H1 (cell line): ENCODE measurements at regions not wholly inside any gene's neighbourhood (a gene's known extent, or its start where the extent isn't known, plus 50 kb on each side); places are given as distances from the start of the nearest gene placed in this dataset.

Source experiments
- CTCF ChIA-PET: fragments of 300-600 bp; sonication (Branson Sonifier 250); formaldehyde crosslinking; loops from one replicate; lab custom pipeline; 2021; ENCODE audit not compliant: partially characterized antibody; lab: Charles Lee
- POLR2A ChIA-PET: fragments of 300-600 bp; sonication (Branson Sonifier 250); formaldehyde crosslinking; loops from one replicate; lab custom pipeline; 2021; ENCODE audit warnings: inconsistent platforms; ENCODE audit not compliant: partially characterized antibody; lab: Charles Lee
- DNase-seq, 2 experiments: peaks; one replicate each; pipeline versions ENCODE4 v3.0.0 to v3.0.0-alpha.2; 2010 to 2022; ENCODE audit warnings: low spot score in 2 of 2, low read depth in 1 of 2, mixed read lengths in 1 of 2
- FAIRE-seq: peaks from 2 replicates; lab custom pipeline; 2011; peaks lifted over from hg19 to GRCh38; lab: Jason Lieb, UNC
- H2AFZ ChIP-seq: 2 replicates; pipeline ENCODE4 v1.8.1; 2012; ENCODE audit warnings: low read length, inconsistent platforms
- H2AK5ac ChIP-seq: 2 replicates; pipeline ENCODE4 v1.6.1; 2013; ENCODE audit warnings: low read depth, low read length
- H2BK120ac ChIP-seq: replicated peaks from 2 replicates; pipeline ENCODE3; 2013; ENCODE audit warnings: low read depth, low read length, inconsistent platforms
- H2BK12ac ChIP-seq: 2 replicates; pipeline ENCODE4 v1.6.1; 2013; ENCODE audit warnings: low read depth, low read length
- H2BK15ac ChIP-seq: 2 replicates; pipeline ENCODE4 v1.6.1; 2013; ENCODE audit warnings: low read length
- H2BK20ac ChIP-seq: 2 replicates; pipeline ENCODE4 v1.6.1; 2013; ENCODE audit warnings: low read length
- H2BK5ac ChIP-seq: 2 replicates; pipeline ENCODE4 v1.6.1; 2013; ENCODE audit warnings: low read depth, low read length
- H3K14ac ChIP-seq: 2 replicates; pipeline ENCODE4 v1.6.1; 2013; ENCODE audit warnings: inconsistent platforms; ENCODE audit not compliant: insufficient read length
- H3K18ac ChIP-seq: 2 replicates; pipeline ENCODE4 v1.6.1; 2013; ENCODE audit warnings: low read length; ENCODE audit errors: extremely low read depth
- H3K23ac ChIP-seq: 2 replicates; pipeline ENCODE4 v1.6.1; 2013; ENCODE audit warnings: inconsistent platforms; ENCODE audit not compliant: insufficient read length
- H3K23me2 ChIP-seq: 2 replicates; pipeline ENCODE4 v1.6.1; 2013; ENCODE audit warnings: low read depth, low read length
- H3K27ac ChIP-seq: 2 replicates; pipeline ENCODE4 v1.6.1; 2011; ENCODE audit warnings: low read depth, low read length, inconsistent platforms
- H3K27me3 ChIP-seq, 4 experiments: replicated peaks in 1 of 4; 1 replicate in 1 of 4; 2 replicates in 3 of 4; pipeline versions ENCODE4 v1.6.1 to v1.8.1; 2011 to 2013; ENCODE audit warnings: low read length in 3 of 4, mild to moderate bottlenecking in 3 of 4, inconsistent platforms in 2 of 4, mixed read lengths in 2 of 4, moderate library complexity in 1 of 4; ENCODE audit not compliant: control insufficient read depth in 3 of 4, insufficient read depth in 3 of 4; ENCODE audit errors: extremely low read depth in 1 of 4
- H3K36me3 ChIP-seq, 4 experiments: 2 replicates each; pipeline versions ENCODE4 v1.6.1 to v1.8.1; 2011 to 2013; ENCODE audit warnings: mild to moderate bottlenecking in 4 of 4, low read length in 3 of 4, moderate library complexity in 2 of 4, control low read depth in 1 of 4, inconsistent platforms in 1 of 4; ENCODE audit not compliant: insufficient read depth in 4 of 4, control insufficient read depth in 2 of 4
- H3K4ac ChIP-seq: replicated peaks from 2 replicates; pipeline ENCODE3; 2013; ENCODE audit warnings: low read length, low read depth, mixed read lengths, inconsistent platforms; ENCODE audit not compliant: insufficient read length
- H3K4me1 ChIP-seq, 4 experiments: replicated peaks in 1 of 4; 1 replicate in 1 of 4; 2 replicates in 3 of 4; pipeline versions ENCODE4 v1.6.1 to v1.8.1; 2011 to 2013; ENCODE audit warnings: low read length in 3 of 4, inconsistent platforms in 2 of 4, mixed read lengths in 1 of 4; ENCODE audit not compliant: insufficient read depth in 4 of 4, control insufficient read depth in 3 of 4
- H3K4me2 ChIP-seq, 2 experiments: 2 replicates each; pipeline versions ENCODE4 v1.6.1 to v1.8.1; 2011 to 2013; ENCODE audit warnings: low read depth in 2 of 2, low read length in 2 of 2, control low read depth in 1 of 2, inconsistent platforms in 1 of 2, mild to moderate bottlenecking in 1 of 2; ENCODE audit not compliant: insufficient read depth in 1 of 2
- H3K4me3 ChIP-seq, 4 experiments: fragments of 200-600, 300-600 bp in 1 of 4; sonication (generic), shearing (Covaris generic), sonication (Bioruptor Twin) in 1 of 4; 2 replicates each; pipeline versions ENCODE4 v1.5.1 to v1.8.1; 2011 to 2016; ENCODE audit warnings: low read length in 4 of 4, low read depth in 3 of 4, control low read depth in 2 of 4, inconsistent platforms in 2 of 4, mild to moderate bottlenecking in 2 of 4, mixed read lengths in 1 of 4, moderate library complexity in 1 of 4; ENCODE audit not compliant: insufficient read depth in 2 of 4; ENCODE audit errors: extremely low read depth in 1 of 4
- H3K56ac ChIP-seq: replicated peaks from 2 replicates; pipeline ENCODE3; 2013; ENCODE audit warnings: low read depth, mild to moderate bottlenecking, mixed read lengths, low read length, inconsistent platforms; ENCODE audit not compliant: insufficient read length
- H3K79me1 ChIP-seq: 2 replicates; pipeline ENCODE4 v1.6.1; 2013; ENCODE audit warnings: low read depth, low read length, control low read depth
- H3K79me2 ChIP-seq, 2 experiments: 2 replicates each; pipeline versions ENCODE4 v1.6.1 to v1.8.1; 2012 to 2013; ENCODE audit warnings: low read length in 2 of 2, mild to moderate bottlenecking in 2 of 2, inconsistent platforms in 1 of 2; ENCODE audit not compliant: insufficient read depth in 2 of 2, control insufficient read depth in 1 of 2
- H3K9ac ChIP-seq, 4 experiments: replicated peaks in 1 of 4; 1 replicate in 1 of 4; 2 replicates in 3 of 4; pipeline versions ENCODE4 v1.6.1 to v1.8.1; 2011 to 2013; ENCODE audit warnings: low read depth in 3 of 4, low read length in 3 of 4, control low read depth in 2 of 4, mild to moderate bottlenecking in 2 of 4, moderate library complexity in 2 of 4, inconsistent platforms in 1 of 4; ENCODE audit errors: extremely low read depth in 1 of 4
- H3K9me3 ChIP-seq, 2 experiments: 2 replicates each; pipeline versions ENCODE4 v1.6.1 to v1.8.1; 2012 to 2013; ENCODE audit warnings: mild to moderate bottlenecking in 2 of 2, moderate library complexity in 2 of 2, control low read depth in 1 of 2, inconsistent platforms in 1 of 2, low read depth in 1 of 2, low read length in 1 of 2, mixed read lengths in 1 of 2; ENCODE audit not compliant: insufficient read depth in 2 of 2
- H4K20me1 ChIP-seq, 2 experiments: replicated peaks in 1 of 2; 2 replicates each; pipeline versions ENCODE3 to v1.8.1; 2011 to 2013; ENCODE audit warnings: inconsistent platforms in 2 of 2, low read length in 2 of 2, mild to moderate bottlenecking in 1 of 2; ENCODE audit not compliant: insufficient read depth in 2 of 2, control insufficient read depth in 1 of 2
- H4K5ac ChIP-seq: 2 replicates; pipeline ENCODE4 v1.6.1; 2013; ENCODE audit warnings: low read length, low read depth, mixed read lengths, inconsistent platforms; ENCODE audit not compliant: insufficient read length
- H4K8ac ChIP-seq: 2 replicates; pipeline ENCODE4 v1.8.0; 2013; ENCODE audit warnings: mild to moderate bottlenecking, moderate library complexity, low read length, inconsistent platforms; ENCODE audit not compliant: insufficient read depth; ENCODE audit errors: extremely low read depth
- H4K91ac ChIP-seq: replicated peaks from 2 replicates; pipeline ENCODE3; 2013; ENCODE audit warnings: low read length, mixed read lengths, inconsistent platforms; ENCODE audit not compliant: insufficient read length
- ASH2L ChIP-seq: fragments of 200-600, 300-600 bp; sonication (generic); IDR thresholded peaks from one replicate; pipeline ENCODE4 v1.7.1; 2017; ENCODE audit warnings: low read length
- BCL11A ChIP-seq, 2 experiments: IDR thresholded peaks; one replicate each; pipeline ENCODE4 v1.6.1; 2011; ENCODE audit warnings: low read depth in 2 of 2, low read length in 2 of 2, mild to moderate bottlenecking in 2 of 2
- CBX5 ChIP-seq: fragments of 300-800, 300-1000 bp; sonication (generic); IDR thresholded peaks from 2 replicates; pipeline ENCODE4 v1.7.1; 2016; ENCODE audit warnings: antibody characterized with exemption, low read length, low read depth
- CTBP2 ChIP-seq: IDR thresholded peaks from 2 replicates; pipeline ENCODE4 v1.7.0; 2011; ENCODE audit warnings: borderline replicate concordance, mild to moderate bottlenecking, moderate library complexity, mixed read lengths, low read length; ENCODE audit not compliant: insufficient read depth, insufficient read length
- E2F6 ChIP-seq: IDR thresholded peaks from 2 replicates; pipeline ENCODE4 v1.6.1; 2012; ENCODE audit warnings: inconsistent platforms
- EZH2 ChIP-seq: fragments of 200-600 bp; sonication (generic); IDR thresholded peaks from 2 replicates; pipeline ENCODE4 v1.7.1; 2012; ENCODE audit warnings: low read depth, mild to moderate bottlenecking, moderate library complexity, low read length, inconsistent platforms; ENCODE audit not compliant: severe bottlenecking
- FOSL1 ChIP-seq: IDR thresholded peaks from 2 replicates; pipeline ENCODE4 v1.6.1; 2011; ENCODE audit warnings: mild to moderate bottlenecking, low read depth, low read length, moderate library complexity; ENCODE audit not compliant: insufficient read depth
- HDAC2 ChIP-seq, 2 experiments: fragments of 300-600 bp in 1 of 2; sonication (generic) in 1 of 2; IDR thresholded peaks; 2 replicates each; pipeline ENCODE4 v1.6.1; 2011 to 2012; ENCODE audit warnings: low read depth in 2 of 2, low read length in 2 of 2, mild to moderate bottlenecking in 2 of 2, moderate library complexity in 2 of 2, borderline replicate concordance in 1 of 2, inconsistent platforms in 1 of 2
- RAD21 ChIP-seq, 2 experiments: IDR thresholded peaks in 1 of 2; conservative IDR thresholded peaks in 1 of 2; 2 replicates each; pipeline ENCODE4 v1.6.1; 2011; ENCODE audit warnings: low read depth in 2 of 2, low read length in 2 of 2, improper control_type of control experiment in 1 of 2, inconsistent platforms in 1 of 2, mild to moderate bottlenecking in 1 of 2, moderate library complexity in 1 of 2
- SAP30 ChIP-seq: fragments of 300-600 bp; sonication (generic); IDR thresholded peaks from 2 replicates; pipeline ENCODE4 v1.7.1; 2012; ENCODE audit warnings: low read length, moderate library complexity, mild to moderate bottlenecking, inconsistent platforms; ENCODE audit not compliant: insufficient read depth, insufficient replicate concordance
- SP1 ChIP-seq: IDR thresholded peaks from 2 replicates; pipeline ENCODE4 v1.6.1; 2011; ENCODE audit warnings: low read depth, low read length
- ZNF274 ChIP-seq: IDR thresholded peaks from 2 replicates; pipeline ENCODE4 v1.7.0; 2012; ENCODE audit warnings: low read length, borderline replicate concordance; ENCODE audit errors: extremely low read depth
- WGBS, 2 experiments: shearing (Covaris generic) in 1 of 2; methylation state at CpG; one replicate each; pipeline versions ENCODE4 v1.1.6 to v1.1.7; 2013 to 2015; ENCODE audit warnings: low lambda C conversion rate in 2 of 2, mixed read lengths in 2 of 2, inconsistent platforms in 1 of 2, low coverage in 1 of 2, missing lambda C conversion rate in 1 of 2; ENCODE audit not compliant: insufficient replicate concordance in 2 of 2, insufficient coverage in 1 of 2, insufficient read length in 1 of 2; ENCODE audit errors: extremely low coverage in 1 of 2, missing lambda C conversion rate in 1 of 2; 5-methylcytosine and 5-hydroxymethylcytosine counted together

GRCh38 chr14:25803386-25804018 is 753.6 kb upstream of the STXBP6 start:
- ChIA-PET CTCF (no interaction called here), POLR2A (no interaction called here)
- Histone ChIP-seq H4K91ac (no peak overlapping the region), H3K9ac (no peak overlapping the region), H3K36me3 (no peaks in the 10 kb centered on the region), H2BK12ac (no peak overlapping the region), H3K56ac (no peak overlapping the region), H3K4me3 (no peak overlapping the region), H3K18ac (no peak overlapping the region), H3K23me2 (no peaks in the 10 kb centered on the region), H2BK120ac (no peak overlapping the region), H4K5ac (no peak overlapping the region), H3K4me2 (no peak overlapping the region), H4K20me1 (no peaks in the 10 kb centered on the region), H3K14ac (no peak overlapping the region), H3K4me1 (no peaks in the 10 kb centered on the region; a peak in 1 of 7 replicates), H2BK20ac (no peak overlapping the region), H2BK15ac (no peak overlapping the region), H3K27ac (no peak overlapping the region), H2AK5ac (no peak overlapping the region), H2BK5ac (no peak overlapping the region), H3K23ac (no peak overlapping the region), H2AFZ (no peak overlapping the region), H4K8ac (no peak overlapping the region), H3K4ac (no peak overlapping the region), H3K79me2 (no peaks in the 10 kb centered on the region), H3K79me1 (no peaks in the 10 kb centered on the region), H3K9me3 (no peaks in the 10 kb centered on the region), H3K27me3 (no peaks in the 10 kb centered on the region)
- FAIRE-seq = no peak
- WGBS, 2 experiments = 97% methylated on average over 2 of the region's 2 CpGs; no CpG with 5 or more reads in 1 of the 2 experiments
- DNase-seq = no peak
- TF ChIP-seq SAP30 (no peak), HDAC2 (IDR thresholded peaks at IDR 0.05; ENCODE audit: borderline replicate concordance in 1 of 2, low read depth in 2 of 2, low read length in 2 of 2) (no peak), ZNF274 (no peak), FOSL1 (no peak), CTBP2 (no peak), EZH2 (no peak), RAD21 (IDR thresholded peaks at IDR 0.05 in 1 of 2, conservative IDR thresholded peaks at IDR 0.05 in 1 of 2; ENCODE audit: low read depth in 2 of 2, low read length in 2 of 2) (no peak), E2F6 (no peak), ASH2L (no peak), CBX5 (no peak), BCL11A (IDR thresholded peaks at IDR 0.05; ENCODE audit: low read depth in 2 of 2, low read length in 2 of 2) (no peak), SP1 (no peak)
